Globus pallidus (tissue), 1 donor: ENCODE measurements at regions not wholly inside any gene's neighbourhood (a gene's known extent, or its start where the extent isn't known, plus 50 kb on each side); places are given as distances from the start of the nearest gene placed in this dataset.

Source experiments
- DNase-seq: peaks from one replicate; pipeline ENCODE4 v3.0.0-alpha.2; 2015; ENCODE audit warnings: low spot score

DNA sequence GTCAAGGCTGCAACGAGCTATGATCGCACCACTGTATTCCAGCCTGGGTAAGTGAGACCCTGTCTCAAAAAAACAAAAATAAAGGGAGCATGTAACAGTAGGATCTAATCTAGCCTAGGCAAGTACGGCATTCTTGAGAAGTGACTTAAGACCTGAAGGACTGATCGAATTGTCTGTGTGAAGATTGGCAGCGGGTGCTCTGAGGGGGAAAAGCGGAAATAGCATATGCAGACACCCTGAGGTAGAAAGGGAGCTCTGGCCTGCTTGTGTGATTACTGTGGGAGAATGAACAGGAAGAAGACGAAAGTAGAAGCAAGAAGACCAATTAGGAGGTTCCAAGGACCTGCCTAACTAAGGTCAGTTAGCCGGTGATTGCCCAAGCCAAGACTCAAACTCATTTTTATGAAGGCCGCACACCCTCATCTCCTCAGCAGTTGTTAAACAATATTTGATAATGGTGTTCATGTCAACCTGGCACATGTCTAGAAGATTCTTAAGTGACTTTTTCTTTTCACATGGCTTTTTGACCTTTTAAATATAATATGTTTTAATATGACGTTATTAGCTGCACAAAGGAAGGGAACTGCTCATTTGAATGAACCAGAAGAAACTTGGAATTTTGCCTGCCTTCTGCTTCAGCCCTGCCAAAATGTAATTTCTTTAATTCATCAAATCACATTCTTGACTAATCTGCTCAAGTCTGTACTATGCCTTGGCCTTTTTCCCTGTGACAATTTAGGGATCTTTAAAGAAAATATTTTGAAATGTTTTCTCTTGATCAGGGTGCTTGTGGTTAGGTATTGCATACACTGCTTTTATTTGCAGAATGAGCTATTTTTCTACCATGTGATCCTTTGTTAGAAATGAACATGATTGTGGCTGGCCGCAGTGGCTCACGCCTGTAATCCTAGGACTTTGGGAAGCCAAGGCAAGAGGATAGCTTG is 289.2 kb upstream of the DMRT1 start:
- DNase-seq, result no peak

DNA sequence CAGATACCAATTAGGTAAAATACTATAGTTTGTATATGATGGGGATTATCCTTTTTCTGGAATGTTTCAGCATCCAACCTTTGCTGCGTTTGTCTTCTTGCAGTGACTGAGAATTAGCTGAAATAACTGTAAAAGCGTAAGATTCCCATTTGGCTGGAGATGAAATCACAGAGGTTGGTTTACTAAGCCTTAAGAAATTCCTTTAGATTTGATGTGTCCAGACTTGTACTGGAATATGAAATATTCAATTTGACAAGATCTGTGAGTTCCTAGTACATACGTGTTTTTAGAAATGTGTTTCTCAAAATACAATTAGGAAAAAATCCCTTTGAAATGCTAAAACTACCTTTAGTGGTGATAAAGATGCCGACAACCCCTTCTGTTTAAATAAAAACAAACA is 286.0 kb upstream of the DMRT1 start:
- no peak for DNase-seq

DNA sequence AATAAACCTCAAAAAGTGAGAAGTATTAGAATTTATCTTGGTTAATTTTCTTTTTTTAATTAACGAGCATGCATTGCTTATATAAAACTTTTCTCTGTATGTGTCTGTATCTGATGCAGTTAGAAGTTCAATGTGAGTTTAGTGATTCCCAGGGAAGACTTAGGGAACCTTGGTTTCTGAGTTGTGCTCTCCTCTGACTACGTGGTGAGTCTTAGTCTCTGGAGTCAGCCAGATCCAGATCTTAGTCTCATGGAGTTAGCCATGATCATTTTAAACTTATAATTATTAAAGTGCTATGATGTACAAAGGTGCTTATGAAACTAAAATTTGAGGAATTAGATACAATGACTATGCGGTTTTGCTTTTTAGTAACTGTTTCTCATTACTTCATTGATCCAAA is 285.3 kb upstream of the DMRT1 start:
- no peak for DNase-seq

DNA sequence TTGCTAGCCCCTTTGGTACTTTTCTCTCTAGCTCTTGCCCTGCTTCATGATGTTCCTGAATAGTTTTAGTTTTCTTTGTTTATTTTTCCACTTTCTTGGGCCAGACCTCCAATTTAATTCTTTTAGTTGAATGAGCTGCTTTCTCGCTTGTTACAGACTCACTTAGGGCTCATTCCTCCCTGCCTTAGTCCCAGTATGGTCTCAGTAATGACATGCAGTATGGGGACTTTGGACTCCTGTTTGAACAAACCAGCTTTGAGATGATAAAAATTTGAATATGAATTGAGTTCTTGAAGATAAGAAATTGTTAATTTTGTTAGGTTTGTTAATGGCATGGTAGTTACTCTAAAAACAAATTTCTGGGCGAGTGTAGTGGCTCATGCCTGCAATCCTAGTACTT is 284.8 kb upstream of the DMRT1 start:
- no peak for DNase-seq

DNA sequence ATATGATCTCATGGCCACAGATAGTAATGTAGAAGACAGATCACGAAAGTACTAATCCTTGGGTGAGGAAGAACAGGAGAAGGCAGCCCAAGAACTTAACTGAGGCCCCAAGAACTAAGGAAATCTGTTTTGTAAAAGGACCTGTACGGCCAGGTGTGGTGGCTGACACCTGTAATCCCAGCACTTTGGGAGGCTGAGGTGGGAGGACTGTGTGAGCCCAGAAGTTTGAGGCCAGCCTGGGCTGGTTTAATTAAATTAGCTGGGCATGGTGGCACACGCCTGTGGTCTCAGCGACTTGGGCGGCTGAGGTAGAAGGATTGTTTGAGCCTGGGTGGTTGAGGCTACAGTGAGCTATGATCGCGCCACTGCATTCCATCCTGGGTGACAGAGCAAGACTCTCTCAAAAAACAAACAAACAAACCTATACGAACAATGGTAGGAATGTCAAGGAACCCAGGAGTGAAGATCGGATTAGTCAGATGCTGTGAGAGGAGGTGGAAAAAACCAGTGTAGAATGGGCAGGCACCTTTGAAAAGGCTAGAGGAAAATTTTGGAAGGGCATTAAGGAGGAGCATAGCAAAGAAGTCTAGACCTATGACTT is 283.8 kb upstream of the DMRT1 start:
- DNase-seq, result no peak

DNA sequence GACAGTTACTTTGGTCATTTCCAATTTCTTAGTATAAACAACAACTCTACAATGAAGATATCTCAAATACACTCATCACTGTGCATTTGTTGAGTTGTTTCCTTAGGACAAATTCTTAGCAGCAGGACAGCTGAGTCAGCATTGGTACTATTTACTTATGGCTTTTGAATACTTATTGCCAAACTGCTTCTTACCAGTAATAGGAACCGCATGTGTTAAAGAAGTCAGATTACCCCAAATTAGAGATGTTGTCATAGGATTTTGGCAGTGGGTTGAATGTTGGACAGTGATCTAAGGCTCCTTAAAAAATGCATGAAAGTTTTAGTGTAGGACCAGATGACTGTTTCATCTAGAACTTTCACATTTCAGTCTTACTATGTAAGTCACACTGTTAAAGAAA is 280.1 kb upstream of the DMRT1 start:
- no peak for DNase-seq

DNA sequence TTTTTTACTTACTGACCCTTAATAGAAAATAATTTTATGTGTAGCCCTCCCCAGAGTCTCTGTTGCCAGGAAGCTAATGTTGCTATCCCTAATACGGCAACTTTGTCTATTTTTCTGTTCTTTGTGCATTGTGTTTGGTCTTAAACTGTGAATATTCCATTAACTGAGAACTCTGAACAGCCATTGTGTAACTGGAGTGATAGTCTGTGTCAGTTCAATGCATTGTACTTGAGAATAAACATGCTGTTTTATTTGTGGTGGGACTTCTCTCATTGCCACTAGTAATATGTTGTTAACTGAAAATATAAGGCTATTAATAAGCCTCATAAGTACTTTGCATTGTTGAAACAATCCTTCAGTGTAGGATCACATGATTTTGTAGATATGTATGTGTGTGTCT is 278.3 kb upstream of the DMRT1 start:
- DNase-seq, result peak; percentile 91

DNA sequence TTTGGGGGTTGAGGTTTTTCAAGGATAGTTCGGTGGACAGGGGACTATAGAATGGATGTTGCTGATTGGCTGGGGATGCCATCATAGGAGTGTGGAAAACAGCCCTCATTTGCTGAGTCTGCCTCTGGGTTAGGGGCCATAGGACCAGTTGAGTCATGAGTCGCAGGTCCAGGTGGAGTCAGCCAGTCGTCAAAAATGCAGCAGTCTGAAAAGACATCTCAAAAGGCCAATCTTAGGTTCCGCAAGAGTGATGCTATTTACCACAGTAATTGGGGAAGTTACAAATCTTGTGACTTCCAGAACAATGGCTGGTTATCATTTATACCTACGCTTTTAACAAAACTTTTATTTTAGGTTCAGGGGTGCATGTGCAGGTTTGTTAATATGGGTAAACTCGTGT is 276.0 kb upstream of the DMRT1 start:
- DNase-seq, result no peak

DNA sequence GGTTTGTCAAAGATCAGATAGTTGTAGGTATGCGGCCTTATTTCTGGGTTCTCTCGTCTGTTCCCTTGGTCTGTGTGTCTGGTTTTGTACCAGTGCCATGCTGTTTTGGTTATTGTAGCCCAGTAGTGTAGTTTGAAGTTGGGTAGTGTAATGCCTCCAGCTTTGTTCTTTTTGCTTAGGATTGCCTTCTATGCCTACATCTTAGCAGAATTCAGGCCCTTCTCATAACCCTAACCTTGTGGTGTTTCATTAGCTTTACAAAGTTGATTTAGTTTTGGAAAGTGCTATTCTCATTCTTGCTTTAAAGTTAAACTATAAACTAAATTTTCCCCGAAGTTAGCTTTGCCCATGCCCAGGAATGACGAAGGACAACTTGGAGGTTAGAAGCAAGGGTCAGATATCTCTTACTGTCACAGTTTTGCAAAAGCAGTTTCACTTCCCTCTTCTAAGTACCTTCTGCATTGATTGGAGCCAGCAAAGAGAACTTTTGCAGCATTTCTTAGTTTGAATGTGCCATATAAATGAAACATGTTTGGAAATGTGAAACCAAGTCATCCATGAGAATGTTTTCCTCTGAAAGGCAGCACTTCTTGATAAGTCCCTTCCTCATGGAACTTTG is 274.3 kb upstream of the DMRT1 start:
- no peak for DNase-seq

DNA sequence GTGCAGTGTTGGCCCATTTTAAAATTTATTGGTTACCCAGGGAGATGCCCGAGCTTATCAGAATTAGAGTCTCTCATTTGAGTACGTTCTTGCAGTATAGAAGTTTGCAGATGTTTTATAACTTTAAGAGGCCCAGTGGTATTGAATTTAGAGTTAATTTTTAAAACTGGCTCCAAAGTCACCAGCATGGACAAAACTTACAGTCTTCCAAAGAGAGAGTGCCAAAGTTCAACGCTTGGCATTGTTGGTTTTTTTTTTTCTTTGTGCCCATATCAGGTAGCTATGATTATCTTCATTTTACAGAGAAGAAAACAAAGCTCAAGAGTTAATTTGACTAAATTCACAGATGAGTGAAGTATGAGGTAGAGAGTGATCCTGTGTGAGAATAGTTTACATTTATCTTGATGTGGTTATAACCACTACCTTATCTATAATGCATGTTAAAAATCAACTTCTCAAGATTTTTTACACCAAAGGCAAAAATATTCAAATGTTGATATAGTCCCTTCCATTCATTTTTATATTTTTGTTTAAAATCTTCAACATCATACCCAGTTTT is 273.7 kb upstream of the DMRT1 start:
- DNase-seq, result no peak

DNA sequence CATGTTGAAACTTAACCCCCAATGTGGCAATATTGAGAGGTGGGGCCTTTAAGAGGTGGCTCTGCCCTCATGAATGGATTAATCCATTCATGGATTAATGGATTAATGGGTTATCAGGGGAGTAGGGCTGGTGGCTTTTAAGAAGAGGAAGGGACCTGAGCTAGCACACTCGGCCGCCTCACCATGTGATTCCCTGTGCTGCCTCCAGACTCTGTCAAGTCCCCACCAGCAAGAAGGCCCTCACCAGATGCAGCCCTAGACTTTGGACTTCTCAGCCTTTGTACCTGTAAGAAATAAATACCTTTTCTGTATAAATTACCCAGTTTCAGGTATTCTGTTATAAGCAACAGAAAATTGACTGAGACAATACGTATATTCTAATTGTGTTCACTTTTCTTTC is 272.2 kb upstream of the DMRT1 start:
- DNase-seq, result no peak

DNA sequence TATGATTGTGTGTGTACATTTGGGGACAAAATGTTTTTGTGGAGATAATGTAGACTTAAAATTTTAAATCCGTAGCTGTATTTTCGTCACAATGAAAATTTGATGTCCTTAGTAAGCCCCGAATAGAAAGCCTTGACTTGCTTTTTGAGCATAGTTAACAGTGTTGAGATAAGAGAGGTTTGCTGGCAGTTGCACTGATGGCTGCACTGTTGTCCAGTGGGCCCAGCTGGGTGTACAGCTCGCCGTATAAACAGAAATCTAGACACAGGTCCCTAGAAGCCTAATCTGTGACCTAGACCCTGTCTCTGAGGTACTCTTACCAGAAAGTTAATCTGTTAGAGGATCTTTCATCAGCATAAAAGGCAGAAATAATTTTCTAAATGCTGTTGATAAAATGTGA is 271.3 kb upstream of the DMRT1 start:
- DNase-seq, result no peak

DNA sequence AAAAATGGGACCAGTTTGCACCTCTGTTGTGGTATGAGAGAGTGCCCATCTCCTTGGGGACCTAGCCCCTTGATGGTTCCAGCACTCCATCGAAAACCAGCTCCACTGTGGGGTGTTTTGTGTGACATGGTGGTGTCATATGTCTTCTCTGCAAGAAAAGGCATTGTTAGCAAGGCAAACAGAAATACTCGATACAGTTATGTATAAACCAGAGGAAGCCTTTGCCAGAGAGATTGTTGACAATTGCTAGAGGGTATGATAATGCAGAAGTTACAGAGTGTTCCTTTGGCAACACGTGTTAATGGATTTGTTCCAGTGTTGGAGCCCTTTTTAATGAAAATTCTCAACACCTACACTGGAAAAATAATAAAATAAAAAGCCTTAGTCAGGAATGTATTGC is 270.4 kb upstream of the DMRT1 start:
- DNase-seq, result no peak

DNA sequence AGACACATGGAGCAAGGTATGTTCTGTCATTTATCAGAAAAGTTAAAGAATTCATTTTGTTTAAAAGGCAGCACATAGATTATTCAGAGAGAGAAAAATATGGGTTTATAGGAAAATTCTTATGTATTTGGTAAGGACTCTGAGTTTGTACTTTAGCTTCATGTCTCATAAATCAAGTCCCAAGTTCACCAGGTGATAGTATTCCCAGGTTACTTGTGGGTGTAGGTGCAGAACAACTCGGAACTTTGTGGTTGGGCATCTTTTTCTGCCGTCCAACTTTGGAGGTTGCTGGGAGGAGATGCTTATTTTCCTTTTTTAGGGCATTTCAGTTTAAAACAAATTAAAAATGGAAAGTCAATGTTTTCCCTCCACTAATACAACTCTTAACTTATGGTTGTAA is 269.8 kb upstream of the DMRT1 start:
- no peak for DNase-seq

DNA sequence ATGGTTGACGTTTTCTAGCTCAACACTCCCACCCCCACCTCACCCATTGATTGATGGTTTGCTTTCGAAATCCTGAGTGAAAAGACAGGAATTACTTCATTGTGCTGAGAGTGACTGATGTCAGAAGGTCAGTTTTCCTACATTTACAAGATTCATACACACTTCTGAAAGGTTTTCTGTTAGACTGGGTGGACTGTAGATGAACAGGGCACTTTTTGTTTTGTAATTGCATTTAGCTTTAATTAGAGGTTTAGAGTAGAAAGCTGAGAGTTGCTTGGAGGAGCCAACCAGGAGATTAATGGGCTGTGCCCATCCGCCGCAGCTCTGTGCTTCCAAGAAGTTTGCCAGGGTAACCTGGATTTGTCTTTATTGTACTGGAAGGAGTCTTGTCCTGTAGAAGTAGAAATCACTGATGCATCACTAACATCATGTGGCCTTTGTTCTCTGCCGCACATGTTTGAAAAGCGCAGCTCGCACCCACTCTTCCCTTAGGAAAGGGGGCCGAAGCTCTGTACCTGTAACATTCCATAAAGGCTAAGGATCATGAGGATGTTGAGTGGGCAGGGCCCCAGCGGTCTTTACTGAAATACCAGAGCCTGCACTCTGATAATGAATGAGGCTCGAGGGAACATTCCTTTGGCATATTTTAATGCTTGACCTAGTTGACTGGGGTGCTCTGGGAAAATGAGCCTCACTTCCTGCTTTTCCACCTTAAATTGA is 267.6 kb upstream of the DMRT1 start:
- no peak for DNase-seq

DNA sequence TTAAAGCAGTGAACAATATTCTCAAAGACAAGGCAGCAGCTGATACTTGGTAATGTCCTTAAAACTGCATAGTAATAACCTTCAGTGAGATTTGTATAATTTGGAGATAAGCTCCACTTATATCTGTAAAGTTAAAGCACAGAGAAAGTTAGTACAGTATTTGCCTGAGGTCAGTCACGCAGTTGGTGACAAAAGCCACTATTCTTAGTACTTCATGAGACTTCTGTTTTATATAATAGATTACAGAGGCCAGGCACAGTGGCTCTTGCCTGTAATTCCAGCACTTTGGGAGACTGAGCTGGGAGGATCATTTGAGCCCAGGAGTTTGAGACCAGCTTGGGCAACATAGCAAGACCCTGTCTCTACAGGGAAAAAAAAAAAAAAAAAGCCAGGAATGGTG is 266.4 kb upstream of the DMRT1 start:
- DNase-seq, result no peak

DNA sequence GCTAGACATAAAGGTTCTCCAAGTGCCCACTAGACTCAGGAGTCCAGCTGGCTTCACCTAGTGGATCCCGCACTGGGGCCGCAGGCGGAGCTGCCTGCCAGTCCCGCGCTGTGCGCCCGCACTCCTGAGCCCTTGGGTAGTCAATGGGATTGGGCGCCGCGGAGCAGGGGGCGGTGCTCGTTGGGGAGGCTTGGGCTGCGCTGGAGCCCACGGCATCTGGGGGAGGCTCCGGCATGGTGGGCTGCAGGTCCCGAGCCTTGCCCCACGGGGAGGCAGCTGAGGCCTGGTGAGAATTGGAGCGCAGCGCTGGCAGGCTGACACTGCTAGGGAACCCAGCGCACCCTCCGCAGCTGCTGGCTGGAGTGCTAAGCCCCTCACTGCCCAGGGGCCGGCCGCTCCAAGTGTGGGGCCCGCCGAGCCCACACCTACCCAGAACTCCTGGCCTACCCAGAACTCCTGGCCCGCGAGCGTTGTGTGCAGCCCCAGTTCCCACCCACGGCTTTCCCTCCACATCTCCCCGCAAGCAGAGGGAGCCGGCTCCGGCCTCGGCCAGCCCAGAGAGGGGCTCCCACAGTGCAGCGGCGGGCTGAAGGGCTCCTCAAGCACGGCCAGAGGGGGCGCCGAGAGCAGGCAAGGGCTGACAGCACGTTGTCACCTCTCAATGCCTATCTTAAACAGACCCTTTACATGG is 260.7 kb upstream of the DMRT1 start:
- no peak for DNase-seq

DNA sequence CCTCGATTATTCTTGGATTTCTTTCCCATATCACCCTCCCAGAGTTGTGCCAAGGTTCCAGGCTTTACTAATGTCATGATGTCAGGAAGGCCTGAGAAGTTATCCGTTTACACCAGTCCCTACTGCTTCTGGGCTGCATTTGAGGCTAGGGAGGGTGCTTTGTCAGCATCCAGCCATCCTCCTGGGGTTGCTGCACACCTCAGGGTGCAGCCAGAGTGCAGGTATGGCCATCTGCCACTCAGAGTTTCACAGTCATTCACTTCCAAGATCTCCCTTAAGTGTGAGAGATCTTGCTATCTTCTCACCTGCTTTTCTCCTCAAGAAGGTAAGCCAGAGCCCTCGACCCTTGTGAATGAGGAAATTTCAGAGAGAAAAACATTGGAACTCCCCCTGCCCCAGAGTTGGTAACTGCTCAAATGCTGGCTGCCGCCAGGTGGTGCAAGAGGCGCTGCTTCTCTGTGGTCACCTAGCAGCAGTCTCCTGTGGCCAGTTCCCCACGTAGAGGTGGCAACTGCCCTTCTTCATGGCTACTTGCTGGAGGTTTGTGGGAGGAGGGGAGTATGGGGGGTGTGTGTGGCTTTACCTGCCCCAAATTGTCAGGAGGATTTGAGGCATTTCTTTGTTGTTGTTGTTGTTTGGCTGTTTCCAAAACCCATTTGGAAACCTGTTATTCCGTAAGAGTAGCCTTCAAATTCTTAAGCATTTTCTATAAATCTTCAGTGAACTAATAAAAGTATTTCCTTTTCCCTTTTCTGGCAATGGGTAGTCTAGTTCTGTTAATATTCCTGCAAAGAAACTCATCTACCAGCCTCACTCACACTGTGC is 259.6 kb upstream of the DMRT1 start:
- DNase-seq, result no peak

DNA sequence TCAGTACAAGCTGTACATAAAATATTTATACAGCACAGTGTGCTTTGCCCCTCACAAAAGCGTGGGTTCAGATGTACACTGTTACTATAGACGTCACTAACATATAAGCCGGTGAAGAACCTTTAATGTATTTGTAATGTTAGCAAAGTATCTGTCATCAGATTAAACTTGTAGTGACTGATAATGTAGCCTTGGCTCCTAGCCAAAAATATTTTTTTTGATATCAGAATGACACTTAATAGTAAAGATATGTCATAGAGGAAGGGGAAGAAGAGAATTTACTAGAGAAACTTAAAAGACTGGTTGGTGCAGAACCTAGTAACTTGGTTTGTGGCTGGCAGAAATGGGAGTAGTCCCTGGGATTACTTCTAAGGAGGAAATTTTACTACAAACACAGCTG is 258.7 kb upstream of the DMRT1 start:
- no peak for DNase-seq

DNA sequence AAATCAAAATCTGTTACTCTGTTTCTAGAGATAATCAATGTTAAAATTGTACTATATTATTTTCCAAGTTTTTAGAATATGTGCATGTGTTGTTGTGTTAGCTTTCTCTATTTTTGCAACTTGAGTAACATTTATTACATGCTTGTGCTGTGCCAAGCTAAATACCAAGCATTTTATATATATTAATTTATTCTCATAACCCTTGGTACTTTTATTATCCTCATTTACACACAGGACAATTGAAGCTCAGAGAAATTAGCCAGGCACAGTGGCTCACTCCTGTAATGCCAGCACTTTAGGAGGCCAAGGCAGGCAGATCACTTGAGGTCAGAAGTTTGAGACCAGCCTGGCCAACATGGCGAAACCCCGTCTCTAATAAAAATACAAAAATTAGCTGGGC is 254.0 kb upstream of the DMRT1 start:
- no peak for DNase-seq

DNA sequence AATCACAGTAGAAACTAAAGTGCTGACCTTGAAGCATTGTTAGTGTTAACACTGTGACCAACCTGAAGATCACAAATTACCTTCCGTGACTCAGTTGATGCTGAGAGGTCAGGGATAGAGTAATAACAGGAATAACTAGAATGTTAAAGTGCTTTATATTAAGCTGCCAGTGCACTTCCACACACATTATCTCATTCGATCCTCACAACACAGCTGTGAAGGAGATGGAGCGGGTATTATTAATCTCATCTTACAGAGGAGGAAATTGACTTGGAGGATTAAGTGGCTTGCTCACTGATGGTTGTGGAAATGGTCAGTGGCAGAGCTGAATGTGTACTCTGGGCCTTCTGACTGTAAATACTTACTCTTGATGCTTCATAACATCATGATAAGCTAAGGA is 252.5 kb upstream of the DMRT1 start:
- DNase-seq, result no peak
